GM12865 (cell line): ENCODE measurements at regions not wholly inside any gene's neighbourhood (a gene's known extent, or its start where the extent isn't known, plus 50 kb on each side); places are given as distances from the start of the nearest gene placed in this dataset.

Experiments used
- DNase-seq: peaks from one replicate; pipeline ENCODE4 v3.0.0; 2010; ENCODE audit warnings: low read depth
- H3K4me3 ChIP-seq: 2 replicates; pipeline ENCODE4 v1.5.1; 2011; ENCODE audit warnings: mild to moderate bottlenecking, low read depth, low read length, control low read depth
- CTCF ChIP-seq: IDR thresholded peaks from 2 replicates; pipeline ENCODE4 v1.5.1; 2011; ENCODE audit warnings: low read length, control low read depth, low read depth, inconsistent platforms; ENCODE audit not compliant: insufficient read depth; ENCODE audit errors: missing control alignments

- no peak overlapping the region for H3K4me3 ChIP-seq
- no peak for TF ChIP-seq CTCF
- no peak for DNase-seq
Observed at GRCh38 chr3:170772175-170772574, 97.8 kb downstream of the RPL22L1 start.

- H3K4me3 ChIP-seq: no peak overlapping the region
- DNase-seq: no peak
- TF ChIP-seq CTCF: no peak
Observed at GRCh38 chr3:170768334-170768801, 101.6 kb downstream of the RPL22L1 start.

GRCh38 chr3:170767576-170767941 lies 102.4 kb downstream of the RPL22L1 start:
- H3K4me3 ChIP-seq: no peak overlapping the region
- no peak for TF ChIP-seq CTCF
- DNase-seq: no peak

GRCh38 chr3:170766823-170767575 lies 103.0 kb downstream of the RPL22L1 start:
- no peak overlapping the region for H3K4me3 ChIP-seq
- DNase-seq: no peak
- TF ChIP-seq CTCF: no peak

- H3K4me3 ChIP-seq: no peak overlapping the region
- DNase-seq: no peak
- TF ChIP-seq CTCF: no peak
Observed at GRCh38 chr3:170766253-170766652, 103.7 kb downstream of the RPL22L1 start.

GRCh38 chr3:170765419-170766078 lies 104.4 kb downstream of the RPL22L1 start:
- no peak for DNase-seq
- H3K4me3 ChIP-seq: no peak overlapping the region
- TF ChIP-seq CTCF: no peak
